K562 (cell line): ENCODE measurements at regions not wholly inside any gene's neighbourhood (a gene's known extent, or its start where the extent isn't known, plus 50 kb on each side); places are given as distances from the start of the nearest gene placed in this dataset.

Source experiments
- ATAC-seq: fragments of 200-7000 bp; cut with Tn5 transposase; 3 replicates; pipeline ENCODE4 v1.9.1; 2020; ENCODE audit warnings: moderate library complexity
- BruUV-seq: library from RNA; stranded (reverse); fragments of 400-500 nt; replicated peaks from 2 replicates; lab custom pipeline; 2021; lab: Mats Ljungman, UMichigan
- CTCF ChIA-PET: fragments of 300-600 bp; formaldehyde crosslinking; extraction: SDS; loops from one replicate; lab custom pipeline; 2021; ENCODE audit warnings: low intra/inter-chr PET ratio; lab: Yijun Ruan, JAX
- POLR2A ChIA-PET: fragments of 300-600, 350-650 bp; sonication (Branson Sonifier 250); formaldehyde crosslinking; extraction: SDS; loops from one replicate; lab custom pipeline; 2021; ENCODE audit warnings: antibody characterized with exemption, inconsistent platforms; lab: Yijun Ruan, JAX
- DNase-seq, 4 experiments: peaks; one replicate each; pipeline versions ENCODE4 v3.0.0 to v3.0.0-alpha.2; 2011 to 2018; ENCODE audit warnings: low spot score in 3 of 4, mixed read lengths in 3 of 4; ENCODE audit errors: extremely low read depth in 1 of 4
- FAIRE-seq: peaks from 2 replicates; lab custom pipeline; 2011; peaks lifted over from hg19 to GRCh38; lab: Jason Lieb, UNC
- H2AFZ ChIP-seq: 2 replicates; pipeline ENCODE4 v1.6.0; 2011; ENCODE audit warnings: low read depth, low read length, control low read depth, inconsistent platforms
- H3K27ac ChIP-seq: fragments of 200-600 bp; 3 replicates; pipeline ENCODE4 v1.8.0; 2011; ENCODE audit warnings: low read depth, mild to moderate bottlenecking, control low read depth, inconsistent platforms, low read length, moderate library complexity, mixed read lengths; ENCODE audit errors: extremely low read depth
- H3K27me3 ChIP-seq, 2 experiments: fragments of 300-600 bp in 1 of 2; 2 replicates in 1 of 2; 3 replicates in 1 of 2; pipeline versions ENCODE4 v1.6.0 to v1.8.0; 2011; ENCODE audit warnings: inconsistent platforms in 2 of 2, low read length in 2 of 2, mild to moderate bottlenecking in 1 of 2, mixed read lengths in 1 of 2, moderate library complexity in 1 of 2; ENCODE audit not compliant: control insufficient read depth in 2 of 2, insufficient read depth in 2 of 2
- H3K36me3 ChIP-seq: fragments of 300-600 bp; 3 replicates; pipeline ENCODE4 v1.8.0; 2011; ENCODE audit warnings: mild to moderate bottlenecking, low read length, inconsistent platforms; ENCODE audit not compliant: control insufficient read depth, insufficient read depth
- H3K4me1 ChIP-seq, 2 experiments: fragments of 200-600 bp in 1 of 2; replicated peaks in 1 of 2; 2 replicates in 1 of 2; 3 replicates in 1 of 2; pipeline versions ENCODE4 v1.5.1 to v1.8.0; 2011; ENCODE audit warnings: inconsistent platforms in 2 of 2, low read length in 2 of 2, mild to moderate bottlenecking in 1 of 2, mixed read lengths in 1 of 2, moderate library complexity in 1 of 2; ENCODE audit not compliant: control insufficient read depth in 2 of 2, insufficient read depth in 2 of 2
- H3K4me2 ChIP-seq: 2 replicates; pipeline ENCODE4 v1.6.1; 2011; ENCODE audit warnings: low read length, control low read depth, inconsistent platforms, mixed read lengths; ENCODE audit not compliant: insufficient read depth
- H3K4me3 ChIP-seq: fragments of 200-600 bp; sonication (generic), shearing (Covaris generic); 2 replicates; pipeline ENCODE4 v1.5.1; 2016; ENCODE audit warnings: control low read depth, inconsistent platforms
- H3K79me2 ChIP-seq: fragments of 200-600 bp; 3 replicates; pipeline ENCODE4 v1.8.0; 2011; ENCODE audit warnings: low read length, inconsistent platforms; ENCODE audit not compliant: control insufficient read depth, insufficient read depth
- H3K9ac ChIP-seq, 2 experiments: 2 replicates each; pipeline versions ENCODE4 v1.6.0 to v1.6.1; 2011; ENCODE audit warnings: low read depth in 2 of 2, low read length in 2 of 2, control low read depth in 1 of 2, inconsistent platforms in 1 of 2, mild to moderate bottlenecking in 1 of 2, mixed read lengths in 1 of 2; ENCODE audit not compliant: insufficient read depth in 1 of 2
- H3K9me1 ChIP-seq: one replicate; pipeline ENCODE4 v1.6.0; 2011; ENCODE audit warnings: inconsistent platforms, mild to moderate bottlenecking, low read length, moderate library complexity; ENCODE audit not compliant: control insufficient read depth, insufficient read depth
- H3K9me3 ChIP-seq: replicated peaks from 2 replicates; pipeline ENCODE4 v1.5.1; 2011; ENCODE audit warnings: low read depth, low read length, inconsistent platforms; ENCODE audit not compliant: control insufficient read depth, insufficient read depth
- H4K20me1 ChIP-seq: replicated peaks from 2 replicates; pipeline ENCODE4 v1.6.1; 2011; ENCODE audit warnings: low read length, inconsistent platforms, mixed read lengths; ENCODE audit not compliant: control insufficient read depth, insufficient read depth
- HDGF ChIP-seq: fragments of 450-650 bp; IDR thresholded peaks from 2 replicates; pipeline ENCODE4 v1.6.1; 2016
- MXI1 ChIP-seq: IDR thresholded peaks from 2 replicates; pipeline ENCODE4 v1.6.1; 2011; ENCODE audit warnings: low read depth, mild to moderate bottlenecking, improper control_type of control experiment, low read length
- NFRKB ChIP-seq: fragments of 450-650 bp; IDR thresholded peaks from 2 replicates; pipeline ENCODE4 v1.6.1; 2016; ENCODE audit warnings: low read depth
- RCOR1 ChIP-seq, 2 experiments: IDR thresholded peaks; 2 replicates each; pipeline ENCODE4 v1.6.1; 2012; ENCODE audit warnings: low read depth in 2 of 2, low read length in 2 of 2, borderline replicate concordance in 1 of 2, improper control_type of control experiment in 1 of 2
- SRSF7 ChIP-seq: fragments of 200-400 bp; formaldehyde crosslinking; optimal IDR thresholded peaks from 2 replicates; pipeline ENCODE3; 2017; ENCODE audit warnings: mild to moderate bottlenecking, low read depth, low read length
- ZNF175 ChIP-seq: fragments of 200-800 bp; sonication (Bioruptor generic); IDR thresholded peaks from 2 replicates; pipeline ENCODE4 v1.6.1; 2016; ENCODE audit warnings: low read depth, mild to moderate bottlenecking, missing genetic modification characterization, missing compliant biosample characterization
- ZNF311 ChIP-seq: fragments of 250-450 bp; sonication (Bioruptor Pico); IDR thresholded peaks from 2 replicates; pipeline ENCODE4 v1.4.0; 2020; ENCODE audit warnings: mild to moderate bottlenecking, moderate library complexity
- ZNF407 ChIP-seq: fragments of 450-650 bp; IDR thresholded peaks from 2 replicates; pipeline ENCODE4 v1.6.1; 2016; ENCODE audit warnings: low read depth
- WGBS: fragments of 100-300 bp; shearing (Covaris generic); methylation state at CpG from one replicate; pipeline ENCODE4 v1.1.6; 2016; ENCODE audit warnings: low coverage, mixed read lengths; ENCODE audit not compliant: insufficient coverage; ENCODE audit errors: missing lambda C conversion rate; 5-methylcytosine and 5-hydroxymethylcytosine counted together
- in situ Hi-C: fragments of 300-500 bp; cut with MboI; formaldehyde crosslinking; loops from 4 replicates; pipeline ENCODE4 v1.15.0; 2018; ENCODE audit warnings: inconsistent platforms, mixed read lengths
- intact Hi-C: fragments of 100-400 bp; cut with micrococcal nuclease; formaldehyde crosslinking; loops from 2 replicates; pipeline ENCODE4 v1.14.2; 2022
- TF ChIP-seq, protein P1 (sequence below): fragments of 200-800 bp; sonication (Bioruptor generic); IDR thresholded peaks from 2 replicates; pipeline ENCODE4 v1.6.1; 2017; ENCODE audit warnings: missing genetic modification characterization, missing compliant biosample characterization
- TF ChIP-seq, protein P2 (sequence below): fragments of 250-450 bp; sonication (Bioruptor Pico); IDR thresholded peaks from 2 replicates; pipeline ENCODE4 v1.6.1; 2021; ENCODE audit warnings: mild to moderate bottlenecking
- TF ChIP-seq, protein P3 (sequence below): fragments of 250-450 bp; sonication (Bioruptor Pico); IDR thresholded peaks from 2 replicates; pipeline ENCODE4 v1.4.0; 2020; ENCODE audit warnings: mild to moderate bottlenecking, moderate library complexity, borderline replicate concordance

DNA sequence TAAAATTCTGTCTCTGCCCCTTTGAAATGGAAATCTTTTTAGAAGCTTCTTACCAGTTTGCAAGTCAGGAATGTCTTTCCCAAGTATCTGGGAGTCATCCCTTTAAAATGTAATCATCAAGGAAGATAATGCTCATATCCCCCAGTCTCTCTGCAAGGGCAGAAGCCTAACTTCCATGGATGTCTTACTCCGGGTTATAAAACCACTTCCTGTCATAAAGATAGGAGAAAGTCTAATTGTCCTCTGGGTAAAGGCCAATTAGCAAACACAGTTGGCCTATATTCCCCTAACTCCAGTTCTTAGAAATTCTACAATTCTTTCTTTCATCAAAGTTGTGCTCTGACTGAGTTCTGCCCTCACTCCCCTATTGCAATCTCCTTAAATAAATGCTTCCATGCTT lies 1631.5 kb upstream of the LRRTM3 start:
- H3K79me2 ChIP-seq = no peaks in the 10 kb centered on the region
- FAIRE-seq (no peak), DNase-seq (no peak), ATAC-seq (no peak)
- H3K9me3 ChIP-seq = no peaks in the 10 kb centered on the region
- H3K36me3 ChIP-seq = no peaks in the 10 kb centered on the region
- no peak overlapping the region for H3K9ac ChIP-seq
- H3K27ac ChIP-seq = peak overlapping the region; percentile 19; the same call in 1 of the 3 replicates
- no peak overlapping the region for H3K4me2 ChIP-seq
- no peaks in the 10 kb centered on the region for H3K27me3 ChIP-seq
- H3K4me3 ChIP-seq = no peak overlapping the region
- H2AFZ ChIP-seq = no peak overlapping the region
- H3K4me1 ChIP-seq = no peaks in the 10 kb centered on the region
- H4K20me1 ChIP-seq = no peaks in the 10 kb centered on the region
- intact Hi-C loops (no loop called here), in situ Hi-C loops (no loop called here)
- POLR2A ChIA-PET = no interaction called here
- CTCF ChIA-PET = no interaction called here
- 0% methylated on average over 1 of the region's 1 CpG for WGBS
- BruUV-seq = no TSS peak
- no peaks in the 10 kb centered on the region for H3K9me1 ChIP-seq
- TF ChIP-seq HDGF (no peak), ZNF175 (CRISPR knock-in tag) (no peak), SRSF7 (no peak), ZNF407 (no peak), RCOR1 (IDR thresholded peaks at IDR 0.05; ENCODE audit: borderline replicate concordance in 1 of 2, low read depth in 2 of 2, low read length in 2 of 2) (no peak), ZNF311 (CRISPR knock-in tag) (no peak), NFRKB (no peak), MXI1 (no peak)
- TF ChIP-seq, protein P1, sequence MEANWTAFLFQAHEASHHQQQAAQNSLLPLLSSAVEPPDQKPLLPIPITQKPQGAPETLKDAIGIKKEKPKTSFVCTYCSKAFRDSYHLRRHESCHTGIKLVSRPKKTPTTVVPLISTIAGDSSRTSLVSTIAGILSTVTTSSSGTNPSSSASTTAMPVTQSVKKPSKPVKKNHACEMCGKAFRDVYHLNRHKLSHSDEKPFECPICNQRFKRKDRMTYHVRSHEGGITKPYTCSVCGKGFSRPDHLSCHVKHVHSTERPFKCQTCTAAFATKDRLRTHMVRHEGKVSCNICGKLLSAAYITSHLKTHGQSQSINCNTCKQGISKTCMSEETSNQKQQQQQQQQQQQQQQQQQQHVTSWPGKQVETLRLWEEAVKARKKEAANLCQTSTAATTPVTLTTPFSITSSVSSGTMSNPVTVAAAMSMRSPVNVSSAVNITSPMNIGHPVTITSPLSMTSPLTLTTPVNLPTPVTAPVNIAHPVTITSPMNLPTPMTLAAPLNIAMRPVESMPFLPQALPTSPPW (CRISPR knock-in tag) = no peak
- TF ChIP-seq, protein P2, sequence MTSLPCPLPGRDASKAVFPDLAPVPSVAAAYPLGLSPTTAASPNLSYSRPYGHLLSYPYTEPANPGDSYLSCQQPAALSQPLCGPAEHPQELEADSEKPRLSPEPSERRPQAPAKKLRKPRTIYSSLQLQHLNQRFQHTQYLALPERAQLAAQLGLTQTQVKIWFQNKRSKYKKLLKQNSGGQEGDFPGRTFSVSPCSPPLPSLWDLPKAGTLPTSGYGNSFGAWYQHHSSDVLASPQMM (CRISPR knock-in tag) = no peak
- TF ChIP-seq, protein P3, sequence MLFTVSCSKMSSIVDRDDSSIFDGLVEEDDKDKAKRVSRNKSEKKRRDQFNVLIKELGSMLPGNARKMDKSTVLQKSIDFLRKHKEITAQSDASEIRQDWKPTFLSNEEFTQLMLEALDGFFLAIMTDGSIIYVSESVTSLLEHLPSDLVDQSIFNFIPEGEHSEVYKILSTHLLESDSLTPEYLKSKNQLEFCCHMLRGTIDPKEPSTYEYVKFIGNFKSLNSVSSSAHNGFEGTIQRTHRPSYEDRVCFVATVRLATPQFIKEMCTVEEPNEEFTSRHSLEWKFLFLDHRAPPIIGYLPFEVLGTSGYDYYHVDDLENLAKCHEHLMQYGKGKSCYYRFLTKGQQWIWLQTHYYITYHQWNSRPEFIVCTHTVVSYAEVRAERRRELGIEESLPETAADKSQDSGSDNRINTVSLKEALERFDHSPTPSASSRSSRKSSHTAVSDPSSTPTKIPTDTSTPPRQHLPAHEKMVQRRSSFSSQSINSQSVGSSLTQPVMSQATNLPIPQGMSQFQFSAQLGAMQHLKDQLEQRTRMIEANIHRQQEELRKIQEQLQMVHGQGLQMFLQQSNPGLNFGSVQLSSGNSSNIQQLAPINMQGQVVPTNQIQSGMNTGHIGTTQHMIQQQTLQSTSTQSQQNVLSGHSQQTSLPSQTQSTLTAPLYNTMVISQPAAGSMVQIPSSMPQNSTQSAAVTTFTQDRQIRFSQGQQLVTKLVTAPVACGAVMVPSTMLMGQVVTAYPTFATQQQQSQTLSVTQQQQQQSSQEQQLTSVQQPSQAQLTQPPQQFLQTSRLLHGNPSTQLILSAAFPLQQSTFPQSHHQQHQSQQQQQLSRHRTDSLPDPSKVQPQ = no peak
